Fibroblast of pulmonary artery (primary cell): ENCODE measurements at regions not wholly inside any gene's neighbourhood (a gene's known extent, or its start where the extent isn't known, plus 50 kb on each side); places are given as distances from the start of the nearest gene placed in this dataset.
"Not testable (repeated sequence)": the region's sequence is repeated elsewhere in the genome, so short reads cannot be mapped to it uniquely, and the experiment has no call there.

Experiments used
- DNase-seq: peaks from one replicate; pipeline ENCODE4 v3.0.0-alpha.2; 2010; ENCODE audit warnings: low read depth
- H3K4me3 ChIP-seq: replicated peaks from 2 replicates; pipeline ENCODE4 v1.5.1; 2011; ENCODE audit warnings: low read depth, mild to moderate bottlenecking, control low read depth, low read length, moderate library complexity
- CTCF ChIP-seq: IDR thresholded peaks from 2 replicates; pipeline ENCODE4 v1.5.1; 2011; ENCODE audit warnings: mild to moderate bottlenecking, control low read depth, low read length, inconsistent platforms; ENCODE audit errors: missing control alignments

GRCh38 chr2:193074933-193075332 is 880.2 kb upstream of the TMEFF2 start:
- TF ChIP-seq CTCF = no peak
- DNase-seq = no peak
- no peak overlapping the region for H3K4me3 ChIP-seq

- TF ChIP-seq CTCF = no peak
- no peak overlapping the region for H3K4me3 ChIP-seq
- no peak for DNase-seq
These were observed 877.9 kb upstream of the TMEFF2 start for GRCh38 chr2:193072647-193073046.

GRCh38 chr2:193025556-193025955 is 830.8 kb upstream of the TMEFF2 start:
- not testable (repeated sequence) for DNase-seq, H3K4me3 ChIP-seq

GRCh38 chr2:193024791-193025190 is 830.1 kb upstream of the TMEFF2 start:
- DNase-seq = no peak
- TF ChIP-seq CTCF = no peak
- H3K4me3 ChIP-seq = no peak overlapping the region

- no peak for TF ChIP-seq CTCF
- no peak overlapping the region for H3K4me3 ChIP-seq
- DNase-seq = no peak
These were observed 817.1 kb upstream of the TMEFF2 start for GRCh38 chr2:193011870-193012269.

GRCh38 chr2:192993059-192993458 is 798.3 kb upstream of the TMEFF2 start:
- no peak for DNase-seq
- no peak overlapping the region for H3K4me3 ChIP-seq
- no peak for TF ChIP-seq CTCF

GRCh38 chr2:192983173-192983572 is 788.4 kb upstream of the TMEFF2 start:
- no peak overlapping the region for H3K4me3 ChIP-seq
- no peak for DNase-seq
- no peak for TF ChIP-seq CTCF

- TF ChIP-seq CTCF = no peak
- no peak overlapping the region for H3K4me3 ChIP-seq
- no peak for DNase-seq
These were observed 783.7 kb upstream of the TMEFF2 start for GRCh38 chr2:192978395-192978794.
